Memory B cell (primary cell): ENCODE measurements at regions not wholly inside any gene's neighbourhood (a gene's known extent, or its start where the extent isn't known, plus 50 kb on each side); places are given as distances from the start of the nearest gene placed in this dataset.
"Not testable (repeated sequence)": the region's sequence is repeated elsewhere in the genome, so short reads cannot be mapped to it uniquely, and the experiment has no call there.

ENCODE experiments used
- ATAC-seq: fragments of 150-1000 bp; cut with Tn5 transposase; 2 replicates; pipeline ENCODE4 v1.10.0; 2021; ENCODE audit warnings: low read depth, mild to moderate bottlenecking, moderate library complexity
- DNase-seq, 2 donors: peaks; one replicate each; pipeline ENCODE4 v3.0.0; 2022; ENCODE audit warnings: low spot score in 2 of 2
- H3K27ac Mint-ChIP-seq: one replicate; pipeline ENCODE4 v1.8.0; 2022; ENCODE audit warnings: mild to moderate bottlenecking, moderate library complexity, mixed read lengths
- H3K27me3 Mint-ChIP-seq: one replicate; pipeline ENCODE4 v1.8.0; 2022; ENCODE audit warnings: mixed read lengths
- H3K36me3 Mint-ChIP-seq: one replicate; pipeline ENCODE4 v1.8.0; 2022; ENCODE audit warnings: mild to moderate bottlenecking, mixed read lengths
- H3K4me1 Mint-ChIP-seq: one replicate; pipeline ENCODE4 v1.8.0; 2022; ENCODE audit warnings: mixed read lengths
- H3K4me3 Mint-ChIP-seq: one replicate; pipeline ENCODE4 v1.8.0; 2022; ENCODE audit warnings: mild to moderate bottlenecking, moderate library complexity, mixed read lengths
- H3K9me3 Mint-ChIP-seq: one replicate; pipeline ENCODE4 v1.8.0; 2022; ENCODE audit warnings: mixed read lengths

DNA sequence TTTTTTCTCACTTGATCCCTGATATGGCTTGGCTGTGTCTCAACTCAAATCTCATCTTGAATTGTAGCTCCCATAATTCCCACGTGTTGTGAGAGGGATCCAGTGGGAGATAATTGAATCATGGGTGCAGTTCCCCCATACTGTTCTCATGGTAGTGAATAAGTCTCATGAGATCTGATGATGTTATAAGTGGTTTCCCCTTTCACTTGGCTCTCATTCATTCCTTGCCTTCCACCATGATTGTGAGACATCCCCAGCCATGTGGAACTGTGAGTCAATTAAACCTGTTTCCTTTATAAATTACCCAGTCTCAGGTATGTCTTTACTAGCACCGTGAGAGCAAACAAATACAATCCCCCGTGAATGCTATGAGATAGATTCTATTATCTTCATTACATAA lies 430.5 kb upstream of the ERCC4 start:
- not testable (repeated sequence) for H3K9me3 Mint-ChIP-seq, H3K4me1 Mint-ChIP-seq, DNase-seq, H3K4me3 Mint-ChIP-seq, H3K27me3 Mint-ChIP-seq, H3K36me3 Mint-ChIP-seq, H3K27ac Mint-ChIP-seq, ATAC-seq

GRCh38 chr16:13492046-13492445 lies 427.9 kb upstream of the ERCC4 start:
- DNase-seq, result no peak
- ATAC-seq, result no peak
- Mint-ChIP-seq H3K27ac (no peak overlapping the region), H3K36me3 (no peaks in the 10 kb centered on the region), H3K27me3 (peaks cover 6% of the 10 kb centered on the region), H3K4me1 (no peaks in the 10 kb centered on the region), H3K4me3 (no peak overlapping the region), H3K9me3 (peaks cover 1% of the 10 kb centered on the region)

DNA sequence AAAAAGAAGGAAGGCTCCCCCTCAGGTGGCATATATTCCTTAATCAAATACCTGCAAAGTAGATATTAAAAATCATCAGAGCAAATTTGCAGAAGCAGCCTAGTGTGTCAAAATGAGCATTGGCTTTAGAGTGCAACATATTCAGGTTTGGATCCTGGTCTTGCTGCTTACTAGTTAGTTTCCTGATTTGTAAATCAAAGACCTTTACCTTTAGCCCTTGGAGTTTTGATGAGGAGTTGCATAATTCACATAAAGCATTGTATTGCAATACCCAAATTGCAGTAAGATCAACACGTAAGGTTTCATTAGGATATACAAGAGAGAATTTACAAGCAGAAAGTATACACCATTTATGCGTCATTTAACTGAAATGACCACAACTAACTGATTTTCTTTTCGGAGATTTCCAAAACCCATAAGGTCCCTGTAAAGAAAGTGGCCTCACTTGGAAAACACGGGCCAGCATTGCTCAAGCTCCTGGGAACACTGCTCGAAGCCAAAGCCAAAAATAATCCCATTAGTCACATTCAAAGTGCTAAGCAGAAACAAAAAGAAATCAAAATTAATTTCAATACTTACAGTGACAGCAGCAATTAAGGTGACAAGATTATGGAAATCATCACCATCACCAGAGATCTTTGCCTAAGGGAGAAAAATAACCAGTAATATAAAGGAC lies 415.9 kb upstream of the ERCC4 start:
- Mint-ChIP-seq H3K36me3 (no peaks in the 10 kb centered on the region), H3K27ac (no peak overlapping the region), H3K4me3 (no peak overlapping the region), H3K4me1 (no peaks in the 10 kb centered on the region), H3K27me3 (peaks cover 5% of the 10 kb centered on the region), H3K9me3 (peaks cover 7% of the 10 kb centered on the region)
- ATAC-seq (no peak), DNase-seq (no peak)

- no peak for DNase-seq
- no peaks in the 10 kb centered on the region for H3K4me1 Mint-ChIP-seq
- peaks cover 6% of the 10 kb centered on the region for H3K9me3 Mint-ChIP-seq
- no peak overlapping the region for H3K4me3 Mint-ChIP-seq
- ATAC-seq, result no peak
- no peak overlapping the region for H3K27ac Mint-ChIP-seq
- H3K27me3 Mint-ChIP-seq, result peaks cover 5% of the 10 kb centered on the region
- H3K36me3 Mint-ChIP-seq, result no peaks in the 10 kb centered on the region
These were observed 412.4 kb upstream of the ERCC4 start for GRCh38 chr16:13507530-13507929.

DNA sequence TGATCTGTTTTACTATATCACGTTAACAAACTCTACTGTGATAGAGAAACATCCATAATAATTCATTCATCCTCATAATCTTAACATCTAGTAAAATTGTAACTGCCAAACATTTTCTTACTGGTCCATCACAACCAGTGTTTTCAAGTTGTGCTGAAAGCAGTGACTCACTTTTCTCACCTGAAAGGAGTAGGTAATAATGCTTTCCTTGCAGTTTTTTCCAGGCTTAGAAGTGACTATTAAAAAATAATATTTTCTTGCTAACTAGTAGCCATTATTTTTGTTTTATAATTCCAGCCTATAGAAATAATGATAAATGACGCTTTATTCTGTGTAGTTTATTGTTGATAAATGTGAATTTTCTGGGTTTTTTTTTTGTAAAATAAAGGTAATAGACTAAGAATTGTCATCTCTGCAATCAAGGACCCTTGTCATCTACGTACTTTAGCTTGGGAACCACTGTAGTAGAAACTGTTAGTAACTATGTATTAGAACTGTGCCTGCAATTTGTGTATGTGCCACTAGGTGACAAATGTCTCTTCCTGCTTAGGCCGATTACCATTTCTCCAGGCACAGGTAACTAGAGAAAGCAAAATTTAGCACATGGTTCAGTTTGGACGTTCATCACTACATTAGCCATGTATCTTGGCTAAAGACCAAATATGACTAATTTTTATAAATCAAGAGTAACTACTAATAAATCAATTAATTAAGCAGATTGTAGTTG lies 409.4 kb upstream of the ERCC4 start:
- DNase-seq (no peak), ATAC-seq (no peak)
- H3K4me1 Mint-ChIP-seq, result no peaks in the 10 kb centered on the region
- H3K27me3 Mint-ChIP-seq, result peaks cover 5% of the 10 kb centered on the region
- H3K4me3 Mint-ChIP-seq, result no peak overlapping the region
- peaks cover 2% of the 10 kb centered on the region for H3K36me3 Mint-ChIP-seq
- peaks cover 14% of the 10 kb centered on the region for H3K9me3 Mint-ChIP-seq
- no peak overlapping the region for H3K27ac Mint-ChIP-seq

- H3K27ac Mint-ChIP-seq, result no peak overlapping the region
- no peaks in the 10 kb centered on the region for H3K4me1 Mint-ChIP-seq
- no peaks in the 10 kb centered on the region for H3K27me3 Mint-ChIP-seq
- H3K36me3 Mint-ChIP-seq, result peaks cover 2% of the 10 kb centered on the region
- ATAC-seq (no peak), DNase-seq (no peak)
- no peak overlapping the region for H3K4me3 Mint-ChIP-seq
- peaks cover 17% of the 10 kb centered on the region for H3K9me3 Mint-ChIP-seq
These were observed 402.1 kb upstream of the ERCC4 start for GRCh38 chr16:13517841-13518240.

DNA sequence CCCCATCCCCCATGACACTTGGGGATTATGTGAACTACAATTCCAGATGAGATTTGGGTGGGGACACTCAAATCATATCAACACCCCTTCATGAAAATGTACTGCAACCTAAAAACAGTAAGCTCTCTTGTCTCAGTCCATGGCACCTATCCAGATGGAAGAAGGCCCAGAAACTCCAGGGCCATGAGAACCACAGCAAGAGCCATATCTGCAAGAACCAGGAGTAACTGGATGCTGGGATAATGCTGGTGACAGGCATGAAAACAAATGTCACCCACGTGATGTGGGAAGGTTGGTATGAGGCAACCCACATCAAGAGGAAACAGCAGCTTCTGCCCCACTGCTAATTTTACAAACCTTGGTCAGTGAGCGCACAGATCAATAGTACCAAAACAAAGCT lies 400.1 kb upstream of the ERCC4 start:
- Mint-ChIP-seq H3K27me3 (no peaks in the 10 kb centered on the region), H3K36me3 (no peaks in the 10 kb centered on the region), H3K4me1 (no peaks in the 10 kb centered on the region), H3K4me3 (no peak overlapping the region), H3K9me3 (peaks cover 10% of the 10 kb centered on the region), H3K27ac (no peak overlapping the region)
- no peak for DNase-seq
- no peak for ATAC-seq

DNA sequence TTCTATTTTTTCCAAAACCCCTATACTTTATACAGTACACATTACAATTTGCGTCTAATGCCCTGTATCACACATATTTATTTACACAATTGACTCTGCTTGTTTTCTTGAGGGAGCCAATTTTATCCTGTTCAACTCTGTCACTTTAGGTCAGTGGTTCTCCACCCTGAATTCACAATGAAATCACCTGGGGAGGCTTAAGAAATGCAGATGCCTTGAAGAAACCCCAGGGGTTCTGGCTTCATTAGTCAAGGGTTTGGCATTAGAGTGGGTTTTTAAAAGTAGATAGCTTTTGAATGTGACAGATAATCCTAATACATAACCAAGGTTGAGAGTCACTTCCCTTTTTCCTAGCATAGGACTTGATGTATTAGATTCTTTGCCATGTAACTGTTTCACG lies 398.6 kb upstream of the ERCC4 start:
- H3K4me3 Mint-ChIP-seq, result no peak overlapping the region
- peaks cover 4% of the 10 kb centered on the region for H3K9me3 Mint-ChIP-seq
- no peaks in the 10 kb centered on the region for H3K27me3 Mint-ChIP-seq
- no peak for ATAC-seq
- no peak overlapping the region for H3K27ac Mint-ChIP-seq
- no peaks in the 10 kb centered on the region for H3K36me3 Mint-ChIP-seq
- H3K4me1 Mint-ChIP-seq, result no peaks in the 10 kb centered on the region
- DNase-seq, result no peak

- Mint-ChIP-seq H3K9me3 (no peaks in the 10 kb centered on the region), H3K27ac (no peak overlapping the region), H3K4me1 (no peaks in the 10 kb centered on the region), H3K27me3 (no peaks in the 10 kb centered on the region), H3K36me3 (no peaks in the 10 kb centered on the region), H3K4me3 (no peak overlapping the region)
- no peak for ATAC-seq
- DNase-seq, result no peak
These were observed 392.6 kb upstream of the ERCC4 start for GRCh38 chr16:13527332-13527731.

GRCh38 chr16:13528691-13529090 lies 391.3 kb upstream of the ERCC4 start:
- Mint-ChIP-seq H3K36me3 (no peaks in the 10 kb centered on the region), H3K27ac (no peak overlapping the region), H3K4me1 (no peaks in the 10 kb centered on the region), H3K9me3 (no peaks in the 10 kb centered on the region), H3K4me3 (no peak overlapping the region), H3K27me3 (no peaks in the 10 kb centered on the region)
- DNase-seq, result no peak
- ATAC-seq, result no peak

DNA sequence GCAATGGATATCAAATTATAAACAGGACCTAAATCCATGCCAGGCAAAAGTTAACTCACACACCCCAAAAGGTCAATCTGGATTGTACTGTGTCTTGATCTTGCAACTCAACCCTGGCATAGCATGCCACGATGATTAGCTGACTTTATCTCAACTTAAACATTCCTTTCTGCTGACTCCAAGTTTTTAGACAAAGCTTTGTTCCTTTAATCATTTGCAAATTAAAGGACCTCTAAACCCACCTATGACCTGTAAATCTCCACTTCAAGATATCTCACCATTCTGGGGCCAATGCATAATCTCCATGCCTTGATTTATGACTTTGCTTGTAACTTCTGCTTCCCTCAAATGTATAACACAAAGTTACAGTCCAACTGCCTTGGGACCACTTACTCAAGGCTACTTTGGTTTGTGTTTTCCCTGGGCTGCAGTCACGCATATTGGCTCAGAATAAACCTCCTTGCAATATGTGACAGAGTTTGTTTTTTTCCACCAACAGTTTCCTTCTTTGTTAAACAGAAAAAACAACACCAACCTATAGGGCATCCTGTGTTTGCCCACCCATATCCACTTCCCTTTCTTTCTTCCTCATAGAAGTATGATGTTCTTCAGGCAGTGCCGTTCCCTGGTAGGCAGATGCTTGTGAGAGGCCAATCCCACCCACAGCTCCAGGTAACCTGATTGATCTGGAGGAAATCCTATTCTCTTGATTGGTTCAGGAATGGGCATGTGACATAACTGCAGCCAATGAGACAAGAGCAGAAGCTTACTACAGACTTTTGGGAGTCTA lies 390.6 kb upstream of the ERCC4 start:
- no peaks in the 10 kb centered on the region for H3K4me1 Mint-ChIP-seq
- DNase-seq (no peak), ATAC-seq (no peak)
- H3K36me3 Mint-ChIP-seq, result no peaks in the 10 kb centered on the region
- no peaks in the 10 kb centered on the region for H3K9me3 Mint-ChIP-seq
- no peaks in the 10 kb centered on the region for H3K27me3 Mint-ChIP-seq
- H3K27ac Mint-ChIP-seq, result no peak overlapping the region
- H3K4me3 Mint-ChIP-seq, result no peak overlapping the region

- Mint-ChIP-seq H3K27ac (no peak overlapping the region), H3K27me3 (peaks cover 4% of the 10 kb centered on the region), H3K9me3 (peaks cover 6% of the 10 kb centered on the region), H3K4me3 (no peak overlapping the region), H3K4me1 (no peaks in the 10 kb centered on the region), H3K36me3 (no peaks in the 10 kb centered on the region)
- DNase-seq, result no peak
- ATAC-seq, result no peak
These were observed 379.2 kb upstream of the ERCC4 start for GRCh38 chr16:13540771-13541170.

DNA sequence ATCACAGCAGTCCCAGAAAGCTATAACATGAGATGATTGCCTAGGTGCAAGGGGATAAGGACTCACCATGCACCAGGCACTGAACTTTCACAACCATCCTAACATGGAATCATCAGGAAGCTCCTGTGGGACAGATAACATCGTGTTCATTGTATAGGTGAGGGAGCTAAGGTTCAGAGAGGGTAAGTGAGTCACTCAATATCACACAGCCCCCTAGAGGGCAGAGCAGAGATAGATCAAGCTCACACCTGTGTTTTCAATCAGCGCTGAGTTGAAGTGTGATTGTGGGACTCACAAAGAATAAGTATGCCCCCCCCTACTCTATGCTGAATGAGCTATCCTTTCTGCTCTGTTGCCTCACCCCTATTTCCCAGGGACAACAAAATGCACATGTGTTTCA lies 377.7 kb upstream of the ERCC4 start:
- Mint-ChIP-seq H3K4me1 (no peaks in the 10 kb centered on the region), H3K36me3 (no peaks in the 10 kb centered on the region), H3K4me3 (no peak overlapping the region), H3K27me3 (peaks cover 4% of the 10 kb centered on the region), H3K27ac (no peak overlapping the region), H3K9me3 (peaks cover 4% of the 10 kb centered on the region)
- no peak for ATAC-seq
- DNase-seq, result no peak

- peaks cover 4% of the 10 kb centered on the region for H3K9me3 Mint-ChIP-seq
- H3K4me3 Mint-ChIP-seq, result no peak overlapping the region
- no peak for DNase-seq
- no peak overlapping the region for H3K27ac Mint-ChIP-seq
- no peaks in the 10 kb centered on the region for H3K36me3 Mint-ChIP-seq
- H3K27me3 Mint-ChIP-seq, result peaks cover 4% of the 10 kb centered on the region
- no peak for ATAC-seq
- no peaks in the 10 kb centered on the region for H3K4me1 Mint-ChIP-seq
These were observed 376.1 kb upstream of the ERCC4 start for GRCh38 chr16:13543850-13544249.
